Adrenal gland (tissue), 5 donors: ENCODE measurements at regions not wholly inside any gene's neighbourhood (a gene's known extent, or its start where the extent isn't known, plus 50 kb on each side); places are given as distances from the start of the nearest gene placed in this dataset.

Experiments
- CTCF ChIP-seq, 6 experiments: fragments of 450-650 bp in 4 of 6; fragments of 200-600 bp in 2 of 6; sonication (generic) in 1 of 6; IDR thresholded peaks; 1 replicate in 5 of 6; 2 replicates in 1 of 6; pipeline versions ENCODE4 v1.5.1 to v1.8.0; 2016 to 2021; ENCODE audit warnings: antibody characterized with exemption in 6 of 6, mild to moderate bottlenecking in 2 of 6, moderate library complexity in 1 of 6
- POLR2A ChIP-seq, 2 donors: fragments of 450-650 bp; IDR thresholded peaks; one replicate each; pipeline ENCODE4 v1.6.1; 2017; ENCODE audit warnings: antibody characterized with exemption in 2 of 2, mild to moderate bottlenecking in 2 of 2, moderate library complexity in 1 of 2
- donor health status: DM: no; HTN: no; CAD: no.

- TF ChIP-seq CTCF (IDR thresholded peaks at IDR 0.05) (no peak), POLR2A (IDR thresholded peaks at IDR 0.05) (no peak)
Measured at GRCh38 chr15:39053480-39053879, 488.9 kb upstream of the RASGRP1 start.
